Transverse colon (tissue), 4 donors: ENCODE measurements at regions not wholly inside any gene's neighbourhood (a gene's known extent, or its start where the extent isn't known, plus 50 kb on each side); places are given as distances from the start of the nearest gene placed in this dataset.

ENCODE experiments used
- DNase-seq: peaks from one replicate; pipeline ENCODE4 v3.0.0-alpha.2; 2019
- H3K27ac ChIP-seq, 4 donors: fragments of 200-600 bp; sonication (generic); 2 replicates each; pipeline ENCODE4 v1.5.1; 2016 to 2018; ENCODE audit warnings: inconsistent platforms in 4 of 4
- H3K27me3 ChIP-seq: fragments of 200-600 bp; sonication (generic); 2 replicates; pipeline ENCODE4 v1.5.1; 2017; ENCODE audit warnings: inconsistent platforms
- H3K36me3 ChIP-seq, 4 donors: fragments of 200-600 bp; sonication (generic); 2 replicates each; pipeline ENCODE4 v1.5.1; 2017 to 2019; ENCODE audit warnings: inconsistent platforms in 4 of 4
- H3K4me1 ChIP-seq, 4 donors: fragments of 200-600 bp; sonication (generic); 2 replicates each; pipeline ENCODE4 v1.5.1; 2017 to 2020; ENCODE audit warnings: inconsistent platforms in 4 of 4
- H3K4me3 ChIP-seq, 4 donors: fragments of 200-600 bp; sonication (generic); 1 replicate in 1 of 4; 2 replicates in 3 of 4; pipeline versions ENCODE4 v1.5.1 to v1.6.1; 2017 to 2019; ENCODE audit warnings: inconsistent platforms in 4 of 4
- H3K9me3 ChIP-seq, 2 donors: fragments of 200-600 bp; sonication (generic); 2 replicates each; pipeline ENCODE4 v1.5.1; 2017 to 2019; ENCODE audit warnings: inconsistent platforms in 2 of 2
- EP300 ChIP-seq: sonication (generic); formaldehyde crosslinking; IDR thresholded peaks from one replicate; pipeline ENCODE4 v1.6.1; 2017; ENCODE audit warnings: antibody characterized with exemption, low read depth
- POLR2A ChIP-seq: fragments of 450-650 bp; IDR thresholded peaks from one replicate; pipeline ENCODE4 v1.6.1; 2016; ENCODE audit warnings: antibody characterized with exemption, mild to moderate bottlenecking, moderate library complexity
- POLR2AphosphoS5 ChIP-seq, 3 donors: sonication (generic); formaldehyde crosslinking; IDR thresholded peaks; one replicate each; pipeline ENCODE4 v1.6.1; 2016; ENCODE audit warnings: antibody characterized with exemption in 3 of 3
- WGBS, 2 donors: methylation state at CpG; one replicate each; pipeline ENCODE4 v1.1.5; 2018; ENCODE audit warnings: low coverage in 1 of 2; 5-methylcytosine and 5-hydroxymethylcytosine counted together
- in situ Hi-C, 4 donors: fragments of 200-750 bp; cut with MboI; loops; one replicate each; pipeline versions ENCODE4 v1.15.0 to v1.15.1; 2017; ENCODE audit warnings: low sequenced_read_pairs in 3 of 4, low pct_ligation_motif_present in 1 of 4, low pct_unique_long_range_greater_than_20kb in 1 of 4
- intact Hi-C: fragments of 100-400 bp; cut with DNase I; formaldehyde crosslinking; loops from one replicate; pipeline ENCODE4 v1.15.1; 2023; ENCODE audit warnings: low total_unique reads
- TF ChIP-seq, protein P1 (sequence below), 5 experiments: fragments of 200-600 bp in 3 of 5; fragments of 450-650 bp in 2 of 5; sonication (generic) in 3 of 5; IDR thresholded peaks; 1 replicate in 2 of 5; 2 replicates in 3 of 5; pipeline ENCODE4 v1.5.1; 2016 to 2017; ENCODE audit warnings: antibody characterized with exemption in 5 of 5, inconsistent platforms in 3 of 5, mild to moderate bottlenecking in 2 of 5, moderate library complexity in 1 of 5

DNA sequence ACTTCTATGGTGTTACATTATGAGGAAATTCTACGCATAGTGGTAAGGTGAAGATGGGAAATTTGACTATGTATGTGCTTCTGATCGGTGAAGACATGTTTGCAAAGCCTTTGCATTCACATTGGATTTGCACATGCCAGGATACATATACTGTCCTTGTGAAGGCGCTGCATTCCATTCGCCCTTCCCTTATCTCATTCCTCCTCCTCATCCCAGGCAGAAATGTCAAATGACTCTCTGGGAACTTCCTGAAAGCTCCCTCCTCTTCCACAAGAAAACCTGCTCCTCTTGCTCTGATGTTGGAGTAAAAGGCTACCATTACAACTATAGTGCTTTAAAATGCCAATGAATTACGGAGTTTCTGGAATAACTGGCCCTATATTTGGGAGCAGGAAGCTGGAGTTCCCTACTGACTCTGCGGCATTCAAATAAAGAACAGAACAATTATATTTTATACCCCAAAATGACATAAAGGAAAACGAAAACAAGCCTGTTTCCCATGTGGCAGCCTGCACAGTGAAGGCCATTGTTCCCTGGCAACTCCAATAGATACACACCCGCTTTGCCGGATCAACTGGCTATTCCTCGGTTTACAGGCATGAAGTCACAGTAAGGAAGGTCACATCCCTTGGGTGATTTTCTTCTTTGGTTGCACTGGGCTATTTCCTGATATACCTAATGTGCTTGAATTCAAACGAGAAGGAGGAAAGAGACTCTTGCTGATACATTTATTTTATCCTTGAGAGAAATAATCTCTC lies 84.5 kb downstream of the AREG start:
- in situ Hi-C loops = loop anchor here in 1 of 4 donors (10.0 kb wide), 1 partner anchor 155 kb away; no protein-coding TSS in a partner anchor
- 49 to 57% methylated on average over 8 to 11 of the region's 11 CpGs for WGBS, 2 donors
- DNase-seq = peak; percentile 41
- no peaks in the 10 kb centered on the region for H3K36me3 ChIP-seq
- TF ChIP-seq EP300 = no peak
- no peak for TF ChIP-seq POLR2AphosphoS5 (IDR thresholded peaks at IDR 0.05)
- no peak for TF ChIP-seq POLR2A
- TF ChIP-seq, protein P1, sequence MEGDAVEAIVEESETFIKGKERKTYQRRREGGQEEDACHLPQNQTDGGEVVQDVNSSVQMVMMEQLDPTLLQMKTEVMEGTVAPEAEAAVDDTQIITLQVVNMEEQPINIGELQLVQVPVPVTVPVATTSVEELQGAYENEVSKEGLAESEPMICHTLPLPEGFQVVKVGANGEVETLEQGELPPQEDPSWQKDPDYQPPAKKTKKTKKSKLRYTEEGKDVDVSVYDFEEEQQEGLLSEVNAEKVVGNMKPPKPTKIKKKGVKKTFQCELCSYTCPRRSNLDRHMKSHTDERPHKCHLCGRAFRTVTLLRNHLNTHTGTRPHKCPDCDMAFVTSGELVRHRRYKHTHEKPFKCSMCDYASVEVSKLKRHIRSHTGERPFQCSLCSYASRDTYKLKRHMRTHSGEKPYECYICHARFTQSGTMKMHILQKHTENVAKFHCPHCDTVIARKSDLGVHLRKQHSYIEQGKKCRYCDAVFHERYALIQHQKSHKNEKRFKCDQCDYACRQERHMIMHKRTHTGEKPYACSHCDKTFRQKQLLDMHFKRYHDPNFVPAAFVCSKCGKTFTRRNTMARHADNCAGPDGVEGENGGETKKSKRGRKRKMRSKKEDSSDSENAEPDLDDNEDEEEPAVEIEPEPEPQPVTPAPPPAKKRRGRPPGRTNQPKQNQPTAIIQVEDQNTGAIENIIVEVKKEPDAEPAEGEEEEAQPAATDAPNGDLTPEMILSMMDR (IDR thresholded peaks at IDR 0.05) = no peak
- H3K4me1 ChIP-seq = peaks cover 0 to 23% (median 0%) of the 10 kb centered on the region in 4 donors
- H3K4me3 ChIP-seq = no peak overlapping the region
- peak overlapping the region in 2 of 4 donors; percentile 21 to 50 for H3K27ac ChIP-seq
- intact Hi-C loops = no loop called here
- no peaks in the 10 kb centered on the region for H3K9me3 ChIP-seq
- H3K27me3 ChIP-seq = no peaks in the 10 kb centered on the region

DNA sequence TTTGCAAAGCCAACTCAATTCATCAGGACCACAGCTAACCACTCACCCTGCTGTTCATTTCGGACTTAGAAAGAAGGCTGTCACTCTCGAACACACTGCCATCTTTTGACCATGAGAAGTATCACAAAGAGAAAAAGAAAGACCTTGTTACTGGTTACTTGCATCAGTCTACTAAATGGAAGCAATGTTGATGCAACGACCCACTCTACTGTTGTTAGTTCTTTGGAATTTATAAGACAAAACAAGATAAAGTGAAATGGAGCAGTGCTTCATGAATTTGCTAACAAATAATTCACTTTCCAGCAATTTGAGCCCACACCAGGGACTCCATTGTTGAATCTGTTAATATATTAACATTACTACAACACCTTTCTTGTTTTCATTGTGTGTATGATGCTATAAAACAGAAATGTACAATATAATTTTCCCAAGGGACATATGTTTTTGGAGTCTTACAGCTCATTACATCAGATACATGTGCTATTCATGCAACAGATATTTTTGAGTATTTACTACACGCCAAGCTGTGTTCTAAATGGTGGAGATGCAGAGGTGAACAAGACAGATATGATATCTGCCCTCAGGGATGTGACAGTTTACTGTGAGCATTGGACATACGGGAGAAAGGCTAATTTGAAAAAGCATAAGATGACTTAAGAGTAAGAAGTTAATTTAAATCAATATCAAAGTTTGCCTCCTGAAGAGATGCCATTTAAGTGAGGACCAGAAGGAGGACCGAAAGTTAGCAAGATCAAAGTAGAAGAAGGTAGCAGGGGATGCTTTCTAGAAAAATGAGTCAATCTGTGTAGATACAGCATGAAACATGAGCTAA lies 87.2 kb downstream of the AREG start:
- Histone ChIP-seq H3K36me3 (no peaks in the 10 kb centered on the region), H3K4me1 (peaks cover 0 to 38% (median 0%) of the 10 kb centered on the region in 4 donors), H3K9me3 (no peaks in the 10 kb centered on the region), H3K4me3 (no peak overlapping the region), H3K27ac (no peak overlapping the region), H3K27me3 (no peaks in the 10 kb centered on the region)
- in situ Hi-C loops (loop anchor here in 1 of 4 donors (10.0 kb wide), 1 partner anchor 157 kb away; no protein-coding TSS in a partner anchor), intact Hi-C loops (no loop called here)
- DNase-seq = no peak
- whole genome bisulfite sequencing, 2 donors = 46 to 57% methylated on average over 5 to 6 of the region's 6 CpGs
- no peak for TF ChIP-seq POLR2A
- TF ChIP-seq POLR2AphosphoS5 (IDR thresholded peaks at IDR 0.05) = no peak
- TF ChIP-seq, protein P1 (IDR thresholded peaks at IDR 0.05) = peak; percentile 24 to 69 (median 45)
- TF ChIP-seq EP300 = no peak

- WGBS, 2 donors = 34 to 37% methylated on average over 3 of the region's 3 CpGs
- H3K4me1 ChIP-seq = peaks cover 0 to 46% (median 3%) of the 10 kb centered on the region in 4 donors
- intact Hi-C loops = no loop called here
- H3K27ac ChIP-seq = peak overlapping the region; percentile 37 to 68 (median 54)
- H3K4me3 ChIP-seq = no peak overlapping the region
- no peaks in the 10 kb centered on the region for H3K27me3 ChIP-seq
- H3K36me3 ChIP-seq = no peaks in the 10 kb centered on the region
- no peak for DNase-seq
- in situ Hi-C loops = loop anchor here in 1 of 4 donors (10.0 kb wide), 1 partner anchor 159 kb away; no protein-coding TSS in a partner anchor
- H3K9me3 ChIP-seq = no peaks in the 10 kb centered on the region
- no peak for TF ChIP-seq POLR2AphosphoS5 (IDR thresholded peaks at IDR 0.05)
- no peak for TF ChIP-seq EP300
- TF ChIP-seq, protein P1 (IDR thresholded peaks at IDR 0.05) = no peak
- no peak for TF ChIP-seq POLR2A
Observed at GRCh38 chr4:74534121-74534520, 89.2 kb downstream of the AREG start.

DNA sequence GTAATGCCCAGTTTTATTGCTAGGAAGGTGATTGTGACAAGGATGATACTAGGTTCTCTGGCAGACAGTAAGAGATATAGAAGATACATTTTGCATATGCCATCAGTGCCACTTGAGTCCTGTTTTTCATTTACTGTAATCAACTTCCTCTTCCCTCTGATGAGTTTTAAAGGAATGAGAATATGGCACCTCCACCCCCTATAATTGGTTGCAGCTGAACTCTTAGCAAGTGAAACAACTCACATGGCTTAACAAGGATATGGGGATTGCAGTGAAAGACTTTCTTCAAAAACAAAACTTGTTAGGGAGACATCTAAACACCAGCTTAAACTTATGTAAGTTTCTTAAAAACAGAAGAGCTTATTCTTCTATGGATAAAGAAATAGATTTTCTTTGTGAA lies 90.0 kb downstream of the AREG start:
- no peaks in the 10 kb centered on the region for H3K27me3 ChIP-seq
- in situ Hi-C loops (loop anchor here in 1 of 4 donors (10.0 kb wide), 1 partner anchor 160 kb away; no protein-coding TSS in a partner anchor), intact Hi-C loops (no loop called here)
- no peaks in the 10 kb centered on the region for H3K36me3 ChIP-seq
- no peaks in the 10 kb centered on the region for H3K9me3 ChIP-seq
- peaks cover 0 to 44% (median 5%) of the 10 kb centered on the region in 4 donors for H3K4me1 ChIP-seq
- peak overlapping the region; percentile 37 to 68 (median 54) for H3K27ac ChIP-seq
- TF ChIP-seq, protein P1 (IDR thresholded peaks at IDR 0.05) = no peak
- TF ChIP-seq POLR2A = no peak
- no peak for TF ChIP-seq EP300
- TF ChIP-seq POLR2AphosphoS5 (IDR thresholded peaks at IDR 0.05) = no peak
- H3K4me3 ChIP-seq = no peak overlapping the region
- DNase-seq = no peak
